ENCODE measurements at regions not wholly inside any gene's neighbourhood (a gene's known extent, or its start where the extent isn't known, plus 50 kb on each side); places are given as distances from the start of the nearest gene placed in this dataset.

GRCh38 chr2:8416001-8416571 lies 265.8 kb upstream of the ID2 start (continued):
- TF ChIP-seq ZNF407 (IDR thresholded peaks at IDR 0.05; ENCODE audit: low read depth), result no peak
- TF ChIP-seq SMAD2 (IDR thresholded peaks at IDR 0.05; ENCODE audit: low read depth, low read length), result no peak

All from K562 (cell line).